ENCODE measurements at regions not wholly inside any gene's neighbourhood (a gene's known extent, or its start where the extent isn't known, plus 50 kb on each side); places are given as distances from the start of the nearest gene placed in this dataset.

DNA sequence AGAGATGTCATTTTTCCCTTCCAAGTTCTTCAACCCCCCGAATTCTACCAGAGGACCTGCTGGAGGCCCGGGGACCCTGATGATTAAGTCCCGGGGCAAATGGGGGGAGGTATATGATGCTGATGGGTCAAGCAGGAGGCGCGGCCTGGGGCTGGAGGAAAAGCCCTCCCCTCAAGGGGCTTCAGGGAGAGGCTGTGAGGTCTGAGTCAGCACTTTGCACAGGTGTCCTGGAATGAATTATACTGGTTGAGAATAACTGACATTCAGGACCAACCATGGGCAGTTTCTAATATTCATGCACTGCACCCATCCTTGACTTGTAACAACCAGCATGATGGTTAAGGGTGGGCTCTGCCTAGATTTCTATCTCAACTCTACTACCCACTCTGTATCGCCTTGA, 146.8 kb upstream of the SYT13 start:
- H3K4me3 Mint-ChIP-seq (ENCODE audit: unreplicated experiment), result no peak overlapping the region
- Histone ChIP-seq H2AFZ (ENCODE audit: low read depth, low read length) (no peak overlapping the region), H3K4me2 (ENCODE audit: low read length) (no peak overlapping the region), H4K20me1 (ENCODE audit: insufficient read depth, low read length) (no peaks in the 10 kb centered on the region), H3K9ac (ENCODE audit: low read length) (no peak overlapping the region), H3K79me2 (ENCODE audit: insufficient read depth, low read length) (no peaks in the 10 kb centered on the region), H3K27me3 (ENCODE audit: insufficient read depth, low read length) (peaks cover 22% of the 10 kb centered on the region), H3K27ac (ENCODE audit: low read depth, low read length) (no peak overlapping the region), H3K4me3 (ENCODE audit: insufficient read depth, low read depth, low read length) (no peak overlapping the region), H3K36me3 (ENCODE audit: insufficient read depth, low read length) (no peaks in the 10 kb centered on the region), H3K4me1 (ENCODE audit: insufficient read depth, low read length) (no peaks in the 10 kb centered on the region), H3K9me3 (ENCODE audit: insufficient read depth, low read depth, low read length) (no peaks in the 10 kb centered on the region)
- no peak overlapping the region for H3K27ac Mint-ChIP-seq (ENCODE audit: unreplicated experiment)
- TF ChIP-seq, protein P1, sequence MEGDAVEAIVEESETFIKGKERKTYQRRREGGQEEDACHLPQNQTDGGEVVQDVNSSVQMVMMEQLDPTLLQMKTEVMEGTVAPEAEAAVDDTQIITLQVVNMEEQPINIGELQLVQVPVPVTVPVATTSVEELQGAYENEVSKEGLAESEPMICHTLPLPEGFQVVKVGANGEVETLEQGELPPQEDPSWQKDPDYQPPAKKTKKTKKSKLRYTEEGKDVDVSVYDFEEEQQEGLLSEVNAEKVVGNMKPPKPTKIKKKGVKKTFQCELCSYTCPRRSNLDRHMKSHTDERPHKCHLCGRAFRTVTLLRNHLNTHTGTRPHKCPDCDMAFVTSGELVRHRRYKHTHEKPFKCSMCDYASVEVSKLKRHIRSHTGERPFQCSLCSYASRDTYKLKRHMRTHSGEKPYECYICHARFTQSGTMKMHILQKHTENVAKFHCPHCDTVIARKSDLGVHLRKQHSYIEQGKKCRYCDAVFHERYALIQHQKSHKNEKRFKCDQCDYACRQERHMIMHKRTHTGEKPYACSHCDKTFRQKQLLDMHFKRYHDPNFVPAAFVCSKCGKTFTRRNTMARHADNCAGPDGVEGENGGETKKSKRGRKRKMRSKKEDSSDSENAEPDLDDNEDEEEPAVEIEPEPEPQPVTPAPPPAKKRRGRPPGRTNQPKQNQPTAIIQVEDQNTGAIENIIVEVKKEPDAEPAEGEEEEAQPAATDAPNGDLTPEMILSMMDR (IDR thresholded peaks at IDR 0.05; ENCODE audit: insufficient read depth, low read depth, low read length), result no peak
- no peak for TF ChIP-seq EZH2 (IDR thresholded peaks at IDR 0.05; ENCODE audit: insufficient read depth, low read length)
- DNase-seq (ENCODE audit: low read depth), result no peak
- no peaks in the 10 kb centered on the region for H3K4me1 Mint-ChIP-seq (ENCODE audit: low read depth, unreplicated experiment)
- H3K36me3 Mint-ChIP-seq (ENCODE audit: low read depth, unreplicated experiment), result no peaks in the 10 kb centered on the region
- no peak for FAIRE-seq
- H3K27me3 Mint-ChIP-seq (ENCODE audit: low read depth, unreplicated experiment), result peaks cover 82% of the 10 kb centered on the region
- peaks cover 4% of the 10 kb centered on the region for H3K9me3 Mint-ChIP-seq (ENCODE audit: unreplicated experiment)

DNA sequence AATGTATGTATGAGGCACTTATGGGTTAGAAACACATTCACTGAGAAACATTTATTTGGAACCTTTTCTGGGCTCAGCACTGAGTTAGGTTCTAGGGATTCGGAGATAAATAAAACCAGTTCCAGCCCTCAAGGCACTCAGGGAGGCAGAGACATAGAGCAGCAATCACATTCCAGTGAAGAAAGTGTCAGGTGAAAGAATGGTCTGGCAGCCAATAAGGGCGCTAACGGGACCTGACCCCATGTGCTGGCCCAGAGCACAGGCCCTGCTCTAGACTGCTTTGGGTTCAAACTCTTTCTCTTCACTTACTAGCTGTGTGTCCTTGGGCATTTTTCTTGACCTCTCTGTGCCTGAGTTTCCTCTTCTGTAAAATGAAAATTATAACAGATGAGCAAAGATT, 146.0 kb upstream of the SYT13 start:
- no peak overlapping the region for H3K4me3 ChIP-seq (ENCODE audit: insufficient read depth, low read depth, low read length)
- no peaks in the 10 kb centered on the region for H3K36me3 Mint-ChIP-seq (ENCODE audit: low read depth, unreplicated experiment)
- H3K27ac ChIP-seq (ENCODE audit: low read depth, low read length), result no peak overlapping the region
- TF ChIP-seq EZH2 (IDR thresholded peaks at IDR 0.05; ENCODE audit: insufficient read depth, low read length), result no peak
- TF ChIP-seq, protein P1 (IDR thresholded peaks at IDR 0.05; ENCODE audit: insufficient read depth, low read depth, low read length), result no peak
- no peaks in the 10 kb centered on the region for H3K9me3 ChIP-seq (ENCODE audit: insufficient read depth, low read depth, low read length)
- H3K4me3 Mint-ChIP-seq (ENCODE audit: unreplicated experiment), result no peak overlapping the region
- H3K36me3 ChIP-seq (ENCODE audit: insufficient read depth, low read length), result no peaks in the 10 kb centered on the region
- H3K27me3 Mint-ChIP-seq (ENCODE audit: low read depth, unreplicated experiment), result peaks cover 85% of the 10 kb centered on the region
- H3K9ac ChIP-seq (ENCODE audit: low read length), result no peak overlapping the region
- H3K27me3 ChIP-seq (ENCODE audit: insufficient read depth, low read length), result peaks cover 23% of the 10 kb centered on the region
- no peaks in the 10 kb centered on the region for H3K79me2 ChIP-seq (ENCODE audit: insufficient read depth, low read length)
- no peak overlapping the region for H3K4me2 ChIP-seq (ENCODE audit: low read length)
- no peak overlapping the region for H3K27ac Mint-ChIP-seq (ENCODE audit: unreplicated experiment)
- H3K4me1 Mint-ChIP-seq (ENCODE audit: low read depth, unreplicated experiment), result no peaks in the 10 kb centered on the region
- no peaks in the 10 kb centered on the region for H3K4me1 ChIP-seq (ENCODE audit: insufficient read depth, low read length)
- no peak for FAIRE-seq
- DNase-seq (ENCODE audit: low read depth), result no peak
- H4K20me1 ChIP-seq (ENCODE audit: insufficient read depth, low read length), result no peaks in the 10 kb centered on the region
- H2AFZ ChIP-seq (ENCODE audit: low read depth, low read length), result no peak overlapping the region
- peaks cover 4% of the 10 kb centered on the region for H3K9me3 Mint-ChIP-seq (ENCODE audit: unreplicated experiment)

DNA sequence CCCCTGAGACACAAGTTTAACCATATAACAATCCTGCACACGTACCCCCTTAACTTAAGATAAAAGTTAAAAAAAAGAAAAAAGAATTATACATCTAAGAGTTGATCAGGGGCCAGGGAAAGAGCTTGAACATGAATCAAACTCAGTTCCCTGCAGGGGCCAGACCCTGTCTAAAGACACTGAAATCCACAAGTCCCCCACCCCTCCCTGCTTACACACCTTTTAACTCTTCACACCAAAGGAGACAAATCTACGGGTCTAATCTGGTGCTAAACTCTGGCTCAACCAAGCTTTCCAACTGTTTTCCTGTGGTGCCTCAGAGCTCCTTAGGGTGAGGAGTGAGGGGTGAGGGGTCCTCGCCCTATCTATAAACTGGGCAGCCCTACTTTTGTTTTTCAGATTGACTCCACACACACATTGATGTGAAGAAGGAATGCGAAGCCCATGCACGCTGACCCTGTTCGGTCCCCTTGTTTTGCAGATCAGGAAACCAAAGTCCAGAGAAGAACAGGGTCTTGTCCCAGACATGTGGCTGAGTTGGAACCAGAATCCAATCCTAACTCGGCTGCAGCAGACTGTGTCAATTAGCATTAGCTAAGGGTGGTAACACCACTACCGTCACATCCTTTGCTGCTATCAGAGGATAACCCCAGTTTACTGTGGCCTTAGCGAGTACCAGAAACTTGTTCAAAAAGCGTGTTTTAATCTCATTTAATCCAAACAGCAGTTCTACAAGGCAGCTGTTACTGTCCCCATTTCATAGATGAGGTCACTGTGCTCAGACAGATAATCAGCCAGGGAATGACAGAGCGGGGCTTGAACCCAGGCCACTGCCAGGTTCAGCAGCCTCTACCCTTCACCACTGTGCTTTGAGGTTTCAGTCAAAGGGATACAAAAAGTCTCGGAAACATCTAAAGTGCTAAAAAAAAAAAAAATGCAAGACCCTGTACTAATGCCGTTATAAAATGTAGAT, 145.2 kb upstream of the SYT13 start:
- Histone ChIP-seq H3K79me2 (ENCODE audit: insufficient read depth, low read length) (no peaks in the 10 kb centered on the region), H3K4me3 (ENCODE audit: insufficient read depth, low read depth, low read length) (no peak overlapping the region), H3K4me1 (ENCODE audit: insufficient read depth, low read length) (no peaks in the 10 kb centered on the region), H3K27ac (ENCODE audit: low read depth, low read length) (no peak overlapping the region), H3K4me2 (ENCODE audit: low read length) (no peak overlapping the region), H3K36me3 (ENCODE audit: insufficient read depth, low read length) (no peaks in the 10 kb centered on the region), H3K27me3 (ENCODE audit: insufficient read depth, low read length) (peaks cover 24% of the 10 kb centered on the region), H2AFZ (ENCODE audit: low read depth, low read length) (no peak overlapping the region), H3K9ac (ENCODE audit: low read length) (no peak overlapping the region), H3K9me3 (ENCODE audit: insufficient read depth, low read depth, low read length) (no peaks in the 10 kb centered on the region), H4K20me1 (ENCODE audit: insufficient read depth, low read length) (no peaks in the 10 kb centered on the region)
- Mint-ChIP-seq H3K4me3 (ENCODE audit: unreplicated experiment) (no peak overlapping the region), H3K27me3 (ENCODE audit: low read depth, unreplicated experiment) (peaks cover 86% of the 10 kb centered on the region), H3K27ac (ENCODE audit: unreplicated experiment) (no peak overlapping the region), H3K9me3 (ENCODE audit: unreplicated experiment) (no peaks in the 10 kb centered on the region), H3K4me1 (ENCODE audit: low read depth, unreplicated experiment) (no peaks in the 10 kb centered on the region), H3K36me3 (ENCODE audit: low read depth, unreplicated experiment) (no peaks in the 10 kb centered on the region)
- TF ChIP-seq, protein P1 (IDR thresholded peaks at IDR 0.05; ENCODE audit: insufficient read depth, low read depth, low read length), result no peak
- no peak for FAIRE-seq
- DNase-seq (ENCODE audit: low read depth), result no peak
